ENCODE measurements at regions not wholly inside any gene's neighbourhood (a gene's known extent, or its start where the extent isn't known, plus 50 kb on each side); places are given as distances from the start of the nearest gene placed in this dataset.

DNA sequence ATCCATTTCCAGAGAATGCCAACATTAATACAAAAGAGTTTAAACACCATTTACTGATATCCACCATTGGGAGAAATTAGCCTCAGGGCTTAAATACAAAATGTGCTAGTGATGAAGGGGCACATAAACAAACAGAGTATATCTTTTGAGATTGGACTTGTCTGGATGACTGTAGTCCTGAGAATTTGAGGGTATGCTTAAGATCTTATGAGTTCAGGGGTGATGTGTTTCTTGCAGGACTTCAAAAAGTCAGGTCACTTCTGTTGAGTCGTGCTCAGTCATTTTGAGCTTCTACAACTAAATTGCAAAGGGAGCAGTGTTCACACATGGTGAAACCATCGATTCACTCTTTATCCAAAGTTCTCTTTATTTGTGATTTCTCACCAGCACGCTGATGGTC is 425.7 kb downstream of the ATP23 start:
- Mint-ChIP-seq H3K27me3 (peaks cover 4% of the 10 kb centered on the region), H3K9me3 (peaks cover 0 to 6% (median 0%) of the 10 kb centered on the region in 7 donors), H3K4me3 (no peak overlapping the region), H3K4me1 (no peaks in the 10 kb centered on the region), H3K27ac (no peak overlapping the region), H3K36me3 (no peaks in the 10 kb centered on the region)
- Histone ChIP-seq H3K4me1 (ENCODE audit: control insufficient read depth, insufficient read depth, low read length, poor library complexity, severe bottlenecking) (no peaks in the 10 kb centered on the region), H3K9me3 (ENCODE audit: control insufficient read depth in 2 of 2, low read length in 2 of 2) (peaks cover 0 to 6% of the 10 kb centered on the region in 2 experiments), H3K27ac (ENCODE audit: insufficient read depth, low read length, poor library complexity, severe bottlenecking) (no peak overlapping the region), H3K27me3 (ENCODE audit: control insufficient read depth, insufficient read depth, low read length) (no peaks in the 10 kb centered on the region), H3K4me3 (ENCODE audit: low read depth, low read length) (no peak overlapping the region), H3K36me3 (ENCODE audit: control insufficient read depth, insufficient read depth, low read length) (no peaks in the 10 kb centered on the region)
- no peak for DNase-seq
- ATAC-seq (ENCODE audit: low read depth in 2 of 2) = no peak

DNA sequence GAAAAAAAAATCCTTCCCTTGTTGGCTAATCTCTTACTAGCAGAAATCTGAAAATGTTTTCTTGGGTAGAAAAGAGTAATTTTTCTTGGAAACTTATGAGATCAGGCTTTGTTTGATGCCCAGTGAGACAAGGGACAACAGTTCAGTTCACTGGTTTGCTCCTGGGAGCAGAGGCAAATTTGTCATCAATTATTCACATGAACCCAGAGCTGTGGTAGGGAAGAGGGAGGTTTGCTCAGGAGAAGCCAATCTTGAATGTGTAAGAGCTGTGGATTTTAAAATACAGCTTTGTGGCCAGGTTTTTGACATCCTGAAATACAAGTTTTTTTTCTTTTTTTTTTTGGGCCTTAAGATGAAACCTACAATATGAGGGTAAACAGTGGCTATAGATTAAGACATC is 426.6 kb downstream of the ATP23 start:
- no peaks in the 10 kb centered on the region for H3K27me3 ChIP-seq (ENCODE audit: control insufficient read depth, insufficient read depth, low read length)
- no peak for DNase-seq
- H3K4me1 Mint-ChIP-seq = no peaks in the 10 kb centered on the region
- no peak for ATAC-seq (ENCODE audit: low read depth in 2 of 2)
- no peak overlapping the region for H3K27ac ChIP-seq (ENCODE audit: insufficient read depth, low read length, poor library complexity, severe bottlenecking)
- H3K9me3 ChIP-seq (ENCODE audit: control insufficient read depth in 2 of 2, low read length in 2 of 2) = peaks cover 0 to 6% of the 10 kb centered on the region in 2 experiments
- no peak overlapping the region for H3K27ac Mint-ChIP-seq
- peaks cover 4% of the 10 kb centered on the region for H3K27me3 Mint-ChIP-seq
- H3K4me3 ChIP-seq (ENCODE audit: low read depth, low read length) = no peak overlapping the region
- H3K36me3 Mint-ChIP-seq = no peaks in the 10 kb centered on the region
- no peaks in the 10 kb centered on the region for H3K4me1 ChIP-seq (ENCODE audit: control insufficient read depth, insufficient read depth, low read length, poor library complexity, severe bottlenecking)
- no peaks in the 10 kb centered on the region for H3K36me3 ChIP-seq (ENCODE audit: control insufficient read depth, insufficient read depth, low read length)
- peaks cover 0 to 6% (median 0%) of the 10 kb centered on the region in 7 donors for H3K9me3 Mint-ChIP-seq
- no peak overlapping the region for H3K4me3 Mint-ChIP-seq

GRCh38 chr12:58369576-58369975 is 428.2 kb downstream of the ATP23 start:
- peaks cover 4% of the 10 kb centered on the region for H3K27me3 Mint-ChIP-seq

GRCh38 chr12:58372298-58372697 is 430.9 kb downstream of the ATP23 start:
- no peaks in the 10 kb centered on the region for H3K36me3 Mint-ChIP-seq
- Histone ChIP-seq H3K9me3 (ENCODE audit: control insufficient read depth in 2 of 2, low read length in 2 of 2) (peaks cover 0 to 6% of the 10 kb centered on the region in 2 experiments), H3K27me3 (ENCODE audit: control insufficient read depth, insufficient read depth, low read length) (no peaks in the 10 kb centered on the region), H3K4me1 (ENCODE audit: control insufficient read depth, insufficient read depth, low read length, poor library complexity, severe bottlenecking) (no peaks in the 10 kb centered on the region), H3K4me3 (ENCODE audit: low read depth, low read length) (no peak overlapping the region), H3K27ac (ENCODE audit: insufficient read depth, low read length, poor library complexity, severe bottlenecking) (no peak overlapping the region), H3K36me3 (ENCODE audit: control insufficient read depth, insufficient read depth, low read length) (no peaks in the 10 kb centered on the region)
- no peak overlapping the region for H3K27ac Mint-ChIP-seq
- peaks cover 0 to 4% (median 0%) of the 10 kb centered on the region in 7 donors for H3K9me3 Mint-ChIP-seq
- no peaks in the 10 kb centered on the region for H3K4me1 Mint-ChIP-seq
- ATAC-seq (ENCODE audit: low read depth in 2 of 2) = no peak
- DNase-seq = no peak
- H3K27me3 Mint-ChIP-seq = peaks cover 4% of the 10 kb centered on the region
- no peak overlapping the region for H3K4me3 Mint-ChIP-seq

More at GRCh38 chr12:58369576-58369975, 428.2 kb downstream of the ATP23 start:
- Histone ChIP-seq H3K27ac (ENCODE audit: insufficient read depth, low read length, poor library complexity, severe bottlenecking) (no peak overlapping the region), H3K4me1 (ENCODE audit: control insufficient read depth, insufficient read depth, low read length, poor library complexity, severe bottlenecking) (no peaks in the 10 kb centered on the region), H3K9me3 (ENCODE audit: control insufficient read depth in 2 of 2, low read length in 2 of 2) (peaks cover 0 to 6% of the 10 kb centered on the region in 2 experiments), H3K4me3 (ENCODE audit: low read depth, low read length) (no peak overlapping the region), H3K27me3 (ENCODE audit: control insufficient read depth, insufficient read depth, low read length) (no peaks in the 10 kb centered on the region), H3K36me3 (ENCODE audit: control insufficient read depth, insufficient read depth, low read length) (no peaks in the 10 kb centered on the region)
- H3K4me1 Mint-ChIP-seq = no peaks in the 10 kb centered on the region
- no peak for ATAC-seq (ENCODE audit: low read depth in 2 of 2)
- no peak overlapping the region for H3K4me3 Mint-ChIP-seq
- H3K9me3 Mint-ChIP-seq = peaks cover 0 to 6% (median 0%) of the 10 kb centered on the region in 7 donors
- no peak for DNase-seq
- H3K36me3 Mint-ChIP-seq = no peaks in the 10 kb centered on the region
- H3K27ac Mint-ChIP-seq = no peak overlapping the region

GRCh38 chr12:58378028-58378427 is 436.7 kb downstream of the ATP23 start:
- ATAC-seq (ENCODE audit: low read depth in 2 of 2) (no peak), DNase-seq (no peak)
- peaks cover 0 to 4% (median 0%) of the 10 kb centered on the region in 7 donors for H3K9me3 Mint-ChIP-seq
- H3K27ac Mint-ChIP-seq = no peak overlapping the region
- H3K4me3 Mint-ChIP-seq = no peak overlapping the region
- H3K36me3 Mint-ChIP-seq = no peaks in the 10 kb centered on the region
- H3K27ac ChIP-seq (ENCODE audit: insufficient read depth, low read length, poor library complexity, severe bottlenecking) = no peak overlapping the region
- peaks cover 2% of the 10 kb centered on the region for H3K27me3 ChIP-seq (ENCODE audit: control insufficient read depth, insufficient read depth, low read length)
- no peaks in the 10 kb centered on the region for H3K36me3 ChIP-seq (ENCODE audit: control insufficient read depth, insufficient read depth, low read length)
- no peaks in the 10 kb centered on the region for H3K4me1 Mint-ChIP-seq
- H3K27me3 Mint-ChIP-seq = no peaks in the 10 kb centered on the region
- H3K4me3 ChIP-seq (ENCODE audit: low read depth, low read length) = no peak overlapping the region
- no peaks in the 10 kb centered on the region for H3K4me1 ChIP-seq (ENCODE audit: control insufficient read depth, insufficient read depth, low read length, poor library complexity, severe bottlenecking)
- H3K9me3 ChIP-seq (ENCODE audit: control insufficient read depth in 2 of 2, low read length in 2 of 2) = no peaks in the 10 kb centered on the region

- no peaks in the 10 kb centered on the region for H3K9me3 ChIP-seq (ENCODE audit: control insufficient read depth in 2 of 2, low read length in 2 of 2)
- no peaks in the 10 kb centered on the region for H3K36me3 Mint-ChIP-seq
- H3K9me3 Mint-ChIP-seq = peaks cover 0 to 4% (median 0%) of the 10 kb centered on the region in 7 donors
- no peak overlapping the region for H3K4me3 Mint-ChIP-seq
- H3K27me3 Mint-ChIP-seq = peaks cover 5% of the 10 kb centered on the region
- H3K27me3 ChIP-seq (ENCODE audit: control insufficient read depth, insufficient read depth, low read length) = peaks cover 2% of the 10 kb centered on the region
- no peaks in the 10 kb centered on the region for H3K4me1 Mint-ChIP-seq
- DNase-seq = no peak
- H3K36me3 ChIP-seq (ENCODE audit: control insufficient read depth, insufficient read depth, low read length) = no peaks in the 10 kb centered on the region
- H3K27ac ChIP-seq (ENCODE audit: insufficient read depth, low read length, poor library complexity, severe bottlenecking) = no peak overlapping the region
- H3K4me1 ChIP-seq (ENCODE audit: control insufficient read depth, insufficient read depth, low read length, poor library complexity, severe bottlenecking) = no peaks in the 10 kb centered on the region
- no peak overlapping the region for H3K27ac Mint-ChIP-seq
- no peak for ATAC-seq (ENCODE audit: low read depth in 2 of 2)
- H3K4me3 ChIP-seq (ENCODE audit: low read depth, low read length) = no peak overlapping the region
Measured at GRCh38 chr12:58381546-58381945, 440.2 kb downstream of the ATP23 start.

DNA sequence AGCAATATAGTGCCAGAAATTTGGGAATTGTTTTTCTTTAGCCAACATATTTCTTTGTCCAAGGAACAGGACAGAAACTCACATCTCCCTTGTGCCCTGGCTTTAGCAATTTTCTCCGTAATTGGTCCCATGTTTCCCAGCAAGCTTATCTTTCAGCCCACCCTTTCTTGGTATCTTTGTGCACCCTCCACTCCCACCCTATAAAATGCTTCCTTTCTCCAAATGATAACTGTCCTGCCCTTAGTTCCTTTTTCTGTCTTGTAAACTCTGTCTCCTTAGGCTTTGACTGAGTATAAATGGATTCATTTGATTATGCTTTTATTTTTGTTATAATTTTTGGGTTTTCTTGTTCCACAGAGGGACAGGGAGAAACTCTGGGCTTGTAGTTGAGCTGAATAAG is 442.8 kb downstream of the ATP23 start:
- no peaks in the 10 kb centered on the region for H3K4me1 Mint-ChIP-seq
- Histone ChIP-seq H3K9me3 (ENCODE audit: control insufficient read depth in 2 of 2, low read length in 2 of 2) (no peaks in the 10 kb centered on the region), H3K27ac (ENCODE audit: insufficient read depth, low read length, poor library complexity, severe bottlenecking) (no peak overlapping the region), H3K27me3 (ENCODE audit: control insufficient read depth, insufficient read depth, low read length) (peaks cover 2% of the 10 kb centered on the region), H3K4me1 (ENCODE audit: control insufficient read depth, insufficient read depth, low read length, poor library complexity, severe bottlenecking) (no peaks in the 10 kb centered on the region), H3K36me3 (ENCODE audit: control insufficient read depth, insufficient read depth, low read length) (no peaks in the 10 kb centered on the region), H3K4me3 (ENCODE audit: low read depth, low read length) (no peak overlapping the region)
- H3K27me3 Mint-ChIP-seq = peaks cover 10% of the 10 kb centered on the region
- no peaks in the 10 kb centered on the region for H3K9me3 Mint-ChIP-seq
- ATAC-seq (ENCODE audit: low read depth in 2 of 2) = no peak
- H3K36me3 Mint-ChIP-seq = no peaks in the 10 kb centered on the region
- H3K4me3 Mint-ChIP-seq = no peak overlapping the region
- no peak for DNase-seq
- no peak overlapping the region for H3K27ac Mint-ChIP-seq

- H3K9me3 ChIP-seq (ENCODE audit: control insufficient read depth in 2 of 2, low read length in 2 of 2) = no peaks in the 10 kb centered on the region
- H3K36me3 Mint-ChIP-seq = no peaks in the 10 kb centered on the region
- H3K9me3 Mint-ChIP-seq = no peaks in the 10 kb centered on the region
- H3K27ac ChIP-seq (ENCODE audit: insufficient read depth, low read length, poor library complexity, severe bottlenecking) = no peak overlapping the region
- peaks cover 2% of the 10 kb centered on the region for H3K27me3 ChIP-seq (ENCODE audit: control insufficient read depth, insufficient read depth, low read length)
- DNase-seq = no peak
- no peak overlapping the region for H3K4me3 ChIP-seq (ENCODE audit: low read depth, low read length)
- H3K27ac Mint-ChIP-seq = no peak overlapping the region
- no peaks in the 10 kb centered on the region for H3K4me1 ChIP-seq (ENCODE audit: control insufficient read depth, insufficient read depth, low read length, poor library complexity, severe bottlenecking)
- no peak for ATAC-seq (ENCODE audit: low read depth in 2 of 2)
- H3K27me3 Mint-ChIP-seq = peaks cover 18% of the 10 kb centered on the region
- H3K4me3 Mint-ChIP-seq = no peak overlapping the region
- no peaks in the 10 kb centered on the region for H3K4me1 Mint-ChIP-seq
- no peaks in the 10 kb centered on the region for H3K36me3 ChIP-seq (ENCODE audit: control insufficient read depth, insufficient read depth, low read length)
Measured at GRCh38 chr12:58386136-58386535, 444.8 kb downstream of the ATP23 start.

Data from CD4-positive, CD25-positive, alpha-beta regulatory T cell (primary cell).